ENCODE measurements at regions not wholly inside any gene's neighbourhood (a gene's known extent, or its start where the extent isn't known, plus 50 kb on each side); places are given as distances from the start of the nearest gene placed in this dataset.

DNA sequence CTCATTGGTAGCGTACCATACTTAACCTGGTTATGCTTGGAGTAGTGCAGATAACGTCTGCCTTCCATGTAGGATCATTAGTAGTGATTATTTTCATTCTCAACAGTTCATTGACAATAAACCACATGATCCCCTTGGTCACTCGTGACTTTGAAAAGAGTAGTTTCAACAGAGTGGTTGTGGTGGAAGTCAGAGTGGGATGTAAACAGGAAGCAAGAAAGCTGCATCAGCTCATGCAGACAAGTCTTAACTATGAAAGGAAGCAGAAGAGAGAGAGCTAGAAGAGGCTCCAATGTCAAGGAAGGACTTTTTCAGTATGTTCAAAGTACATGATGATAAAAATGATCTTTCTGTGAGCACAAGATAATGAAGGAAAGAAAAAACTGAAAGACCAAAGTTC lies 287.4 kb downstream of the MBD2 start:
- no peaks in the 10 kb centered on the region for H3K79me2 ChIP-seq (ENCODE audit: control insufficient read depth, insufficient read depth, low read length)
- no peaks in the 10 kb centered on the region for H3K9me1 ChIP-seq (ENCODE audit: control insufficient read depth, insufficient read depth, low read length)
- no peak overlapping the region for H3K27ac ChIP-seq (ENCODE audit: extremely low read depth, low read depth, low read length)
- no peaks in the 10 kb centered on the region for H3K36me3 ChIP-seq (ENCODE audit: control insufficient read depth, insufficient read depth, low read length)
- no peaks in the 10 kb centered on the region for H3K4me1 ChIP-seq (replicated peaks in 1 of 2; ENCODE audit: control insufficient read depth in 2 of 2, insufficient read depth in 2 of 2, low read length in 2 of 2)
- no peaks in the 10 kb centered on the region for H4K20me1 ChIP-seq (replicated peaks; ENCODE audit: control insufficient read depth, insufficient read depth, low read length)
- CTCF ChIA-PET (ENCODE audit: low intra/inter-chr PET ratio) = no interaction called here
- no peak overlapping the region for H3K4me3 ChIP-seq
- no peak overlapping the region for H3K9ac ChIP-seq (ENCODE audit: insufficient read depth in 1 of 2, low read depth in 2 of 2, low read length in 2 of 2)
- no peaks in the 10 kb centered on the region for H3K9me3 ChIP-seq (replicated peaks; ENCODE audit: control insufficient read depth, insufficient read depth, low read depth, low read length)
- intact Hi-C loops (cut with micrococcal nuclease) (no loop called here), in situ Hi-C loops (cut with MboI) (no loop called here)
- H3K4me2 ChIP-seq (ENCODE audit: insufficient read depth, low read length) = no peak overlapping the region
- no TSS peak for BruUV-seq (replicated peaks)
- no peak overlapping the region for H2AFZ ChIP-seq (ENCODE audit: low read depth, low read length)
- POLR2A ChIA-PET = no interaction called here
- WGBS (ENCODE audit: insufficient coverage, low coverage, missing lambda C conversion rate) = 3% methylated on average over 3 of the region's 3 CpGs
- H3K27me3 ChIP-seq (ENCODE audit: control insufficient read depth in 2 of 2, insufficient read depth in 2 of 2, low read length in 2 of 2) = no peaks in the 10 kb centered on the region
- FAIRE-seq (no peak), DNase-seq (ENCODE audit: extremely low read depth in 1 of 4, low spot score in 3 of 4) (no peak), ATAC-seq (no peak)
- TF ChIP-seq YBX1 (IDR thresholded peaks at IDR 0.05) (no peak), ZKSCAN1 (IDR thresholded peaks at IDR 0.05; ENCODE audit: low read depth, low read length) (no peak), FOXJ2 (tag; IDR thresholded peaks at IDR 0.05) (no peak), TRIM24 (IDR thresholded peaks at IDR 0.05) (no peak), ARID1B (IDR thresholded peaks at IDR 0.05) (no peak)
- TF ChIP-seq, protein P1, sequence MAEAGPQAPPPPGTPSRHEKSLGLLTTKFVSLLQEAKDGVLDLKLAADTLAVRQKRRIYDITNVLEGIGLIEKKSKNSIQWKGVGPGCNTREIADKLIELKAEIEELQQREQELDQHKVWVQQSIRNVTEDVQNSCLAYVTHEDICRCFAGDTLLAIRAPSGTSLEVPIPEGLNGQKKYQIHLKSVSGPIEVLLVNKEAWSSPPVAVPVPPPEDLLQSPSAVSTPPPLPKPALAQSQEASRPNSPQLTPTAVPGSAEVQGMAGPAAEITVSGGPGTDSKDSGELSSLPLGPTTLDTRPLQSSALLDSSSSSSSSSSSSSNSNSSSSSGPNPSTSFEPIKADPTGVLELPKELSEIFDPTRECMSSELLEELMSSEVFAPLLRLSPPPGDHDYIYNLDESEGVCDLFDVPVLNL (CRISPR knock-in tag; IDR thresholded peaks at IDR 0.05; ENCODE audit: low read depth) = no peak
- TF ChIP-seq, protein P2, sequence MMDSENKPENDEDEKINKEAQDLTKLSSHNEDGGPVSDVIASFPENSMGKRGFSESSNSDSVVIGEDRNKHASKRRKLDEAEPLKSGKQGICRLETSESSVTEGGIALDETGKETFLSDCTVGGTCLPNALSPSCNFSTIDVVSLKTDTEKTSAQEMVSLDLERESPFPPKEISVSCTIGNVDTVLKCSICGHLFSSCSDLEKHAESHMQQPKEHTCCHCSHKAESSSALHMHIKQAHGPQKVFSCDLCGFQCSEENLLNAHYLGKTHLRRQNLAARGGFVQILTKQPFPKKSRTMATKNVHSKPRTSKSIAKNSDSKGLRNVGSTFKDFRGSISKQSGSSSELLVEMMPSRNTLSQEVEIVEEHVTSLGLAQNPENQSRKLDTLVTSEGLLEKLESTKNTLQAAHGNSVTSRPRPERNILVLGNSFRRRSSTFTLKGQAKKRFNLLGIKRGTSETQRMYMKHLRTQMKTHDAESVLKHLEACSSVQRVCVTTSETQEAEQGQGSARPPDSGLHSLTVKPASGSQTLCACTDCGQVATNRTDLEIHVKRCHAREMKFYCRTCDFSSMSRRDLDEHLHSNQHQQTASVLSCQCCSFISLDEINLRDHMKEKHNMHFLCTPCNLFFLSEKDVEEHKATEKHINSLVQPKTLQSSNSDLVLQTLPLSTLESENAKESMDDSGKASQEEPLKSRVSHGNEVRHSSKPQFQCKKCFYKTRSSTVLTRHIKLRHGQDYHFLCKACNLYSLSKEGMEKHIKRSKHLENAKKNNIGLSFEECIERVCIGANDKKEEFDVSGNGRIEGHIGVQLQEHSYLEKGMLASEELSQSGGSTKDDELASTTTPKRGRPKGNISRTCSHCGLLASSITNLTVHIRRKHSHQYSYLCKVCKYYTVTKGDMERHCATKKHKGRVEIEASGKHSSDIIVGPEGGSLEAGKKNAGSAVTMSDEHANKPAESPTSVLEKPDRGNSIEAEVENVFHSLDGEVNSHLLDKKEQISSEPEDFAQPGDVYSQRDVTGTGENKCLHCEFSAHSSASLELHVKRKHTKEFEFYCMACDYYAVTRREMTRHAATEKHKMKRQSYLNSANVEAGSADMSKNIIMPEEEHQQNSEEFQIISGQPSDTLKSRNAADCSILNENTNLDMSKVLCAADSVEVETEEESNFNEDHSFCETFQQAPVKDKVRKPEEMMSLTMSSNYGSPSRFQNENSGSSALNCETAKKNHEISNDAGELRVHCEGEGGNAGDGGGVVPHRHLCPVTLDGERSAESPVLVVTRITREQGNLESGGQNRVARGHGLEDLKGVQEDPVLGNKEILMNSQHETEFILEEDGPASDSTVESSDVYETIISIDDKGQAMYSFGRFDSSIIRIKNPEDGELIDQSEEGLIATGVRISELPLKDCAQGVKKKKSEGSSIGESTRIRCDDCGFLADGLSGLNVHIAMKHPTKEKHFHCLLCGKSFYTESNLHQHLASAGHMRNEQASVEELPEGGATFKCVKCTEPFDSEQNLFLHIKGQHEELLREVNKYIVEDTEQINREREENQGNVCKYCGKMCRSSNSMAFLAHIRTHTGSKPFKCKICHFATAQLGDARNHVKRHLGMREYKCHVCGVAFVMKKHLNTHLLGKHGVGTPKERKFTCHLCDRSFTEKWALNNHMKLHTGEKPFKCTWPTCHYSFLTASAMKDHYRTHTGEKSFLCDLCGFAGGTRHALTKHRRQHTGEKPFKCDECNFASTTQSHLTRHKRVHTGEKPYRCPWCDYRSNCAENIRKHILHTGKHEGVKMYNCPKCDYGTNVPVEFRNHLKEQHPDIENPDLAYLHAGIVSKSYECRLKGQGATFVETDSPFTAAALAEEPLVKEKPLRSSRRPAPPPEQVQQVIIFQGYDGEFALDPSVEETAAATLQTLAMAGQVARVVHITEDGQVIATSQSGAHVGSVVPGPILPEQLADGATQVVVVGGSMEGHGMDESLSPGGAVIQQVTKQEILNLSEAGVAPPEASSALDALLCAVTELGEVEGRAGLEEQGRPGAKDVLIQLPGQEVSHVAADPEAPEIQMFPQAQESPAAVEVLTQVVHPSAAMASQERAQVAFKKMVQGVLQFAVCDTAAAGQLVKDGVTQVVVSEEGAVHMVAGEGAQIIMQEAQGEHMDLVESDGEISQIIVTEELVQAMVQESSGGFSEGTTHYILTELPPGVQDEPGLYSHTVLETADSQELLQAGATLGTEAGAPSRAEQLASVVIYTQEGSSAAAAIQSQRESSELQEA (IDR thresholded peaks at IDR 0.05; ENCODE audit: low read depth) = no peak
- TF ChIP-seq, protein P3, sequence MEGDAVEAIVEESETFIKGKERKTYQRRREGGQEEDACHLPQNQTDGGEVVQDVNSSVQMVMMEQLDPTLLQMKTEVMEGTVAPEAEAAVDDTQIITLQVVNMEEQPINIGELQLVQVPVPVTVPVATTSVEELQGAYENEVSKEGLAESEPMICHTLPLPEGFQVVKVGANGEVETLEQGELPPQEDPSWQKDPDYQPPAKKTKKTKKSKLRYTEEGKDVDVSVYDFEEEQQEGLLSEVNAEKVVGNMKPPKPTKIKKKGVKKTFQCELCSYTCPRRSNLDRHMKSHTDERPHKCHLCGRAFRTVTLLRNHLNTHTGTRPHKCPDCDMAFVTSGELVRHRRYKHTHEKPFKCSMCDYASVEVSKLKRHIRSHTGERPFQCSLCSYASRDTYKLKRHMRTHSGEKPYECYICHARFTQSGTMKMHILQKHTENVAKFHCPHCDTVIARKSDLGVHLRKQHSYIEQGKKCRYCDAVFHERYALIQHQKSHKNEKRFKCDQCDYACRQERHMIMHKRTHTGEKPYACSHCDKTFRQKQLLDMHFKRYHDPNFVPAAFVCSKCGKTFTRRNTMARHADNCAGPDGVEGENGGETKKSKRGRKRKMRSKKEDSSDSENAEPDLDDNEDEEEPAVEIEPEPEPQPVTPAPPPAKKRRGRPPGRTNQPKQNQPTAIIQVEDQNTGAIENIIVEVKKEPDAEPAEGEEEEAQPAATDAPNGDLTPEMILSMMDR (IDR thresholded peaks at IDR 0.05 in 2 of 3, conservative IDR thresholded peaks at IDR 0.05 in 1 of 3; ENCODE audit: insufficient read depth in 2 of 3, low read depth in 1 of 3, low read length in 3 of 3) = no peak
- TF ChIP-seq, protein P4, sequence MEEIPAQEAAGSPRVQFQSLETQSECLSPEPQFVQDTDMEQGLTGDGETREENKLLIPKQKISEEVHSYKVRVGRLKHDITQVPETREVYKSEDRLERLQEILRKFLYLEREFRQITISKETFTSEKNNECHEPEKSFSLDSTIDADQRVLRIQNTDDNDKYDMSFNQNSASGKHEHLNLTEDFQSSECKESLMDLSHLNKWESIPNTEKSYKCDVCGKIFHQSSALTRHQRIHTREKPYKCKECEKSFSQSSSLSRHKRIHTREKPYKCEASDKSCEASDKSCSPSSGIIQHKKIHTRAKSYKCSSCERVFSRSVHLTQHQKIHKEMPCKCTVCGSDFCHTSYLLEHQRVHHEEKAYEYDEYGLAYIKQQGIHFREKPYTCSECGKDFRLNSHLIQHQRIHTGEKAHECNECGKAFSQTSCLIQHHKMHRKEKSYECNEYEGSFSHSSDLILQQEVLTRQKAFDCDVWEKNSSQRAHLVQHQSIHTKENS (CRISPR knock-in tag; IDR thresholded peaks at IDR 0.05) = no peak
- TF ChIP-seq, protein P5, sequence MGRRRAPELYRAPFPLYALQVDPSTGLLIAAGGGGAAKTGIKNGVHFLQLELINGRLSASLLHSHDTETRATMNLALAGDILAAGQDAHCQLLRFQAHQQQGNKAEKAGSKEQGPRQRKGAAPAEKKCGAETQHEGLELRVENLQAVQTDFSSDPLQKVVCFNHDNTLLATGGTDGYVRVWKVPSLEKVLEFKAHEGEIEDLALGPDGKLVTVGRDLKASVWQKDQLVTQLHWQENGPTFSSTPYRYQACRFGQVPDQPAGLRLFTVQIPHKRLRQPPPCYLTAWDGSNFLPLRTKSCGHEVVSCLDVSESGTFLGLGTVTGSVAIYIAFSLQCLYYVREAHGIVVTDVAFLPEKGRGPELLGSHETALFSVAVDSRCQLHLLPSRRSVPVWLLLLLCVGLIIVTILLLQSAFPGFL (CRISPR knock-in tag; IDR thresholded peaks at IDR 0.05) = no peak

Measured in K562 (cell line).